ENCODE measurements at regions not wholly inside any gene's neighbourhood (a gene's known extent, or its start where the extent isn't known, plus 50 kb on each side); places are given as distances from the start of the nearest gene placed in this dataset.

DNA sequence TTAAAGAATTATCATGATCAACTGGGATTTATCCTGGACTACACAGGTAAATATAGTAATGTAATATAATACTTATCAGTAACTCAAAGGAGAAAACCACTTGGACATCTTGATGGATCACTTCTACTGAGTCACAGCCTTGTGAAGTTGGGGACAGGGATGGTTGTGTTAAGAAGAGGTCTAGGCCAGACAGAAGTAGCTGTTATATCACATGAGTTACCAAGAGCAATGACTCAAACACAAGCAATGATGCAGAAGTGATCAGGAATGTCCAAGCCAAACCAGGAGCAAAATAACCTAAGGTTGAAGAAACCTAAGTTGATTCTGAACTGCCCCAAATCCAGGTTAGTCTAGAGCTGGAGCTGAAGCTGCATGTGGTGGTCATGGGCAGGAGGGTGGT, 424.5 kb upstream of the DAB1 start:
- DNase-seq: no peak

DNA sequence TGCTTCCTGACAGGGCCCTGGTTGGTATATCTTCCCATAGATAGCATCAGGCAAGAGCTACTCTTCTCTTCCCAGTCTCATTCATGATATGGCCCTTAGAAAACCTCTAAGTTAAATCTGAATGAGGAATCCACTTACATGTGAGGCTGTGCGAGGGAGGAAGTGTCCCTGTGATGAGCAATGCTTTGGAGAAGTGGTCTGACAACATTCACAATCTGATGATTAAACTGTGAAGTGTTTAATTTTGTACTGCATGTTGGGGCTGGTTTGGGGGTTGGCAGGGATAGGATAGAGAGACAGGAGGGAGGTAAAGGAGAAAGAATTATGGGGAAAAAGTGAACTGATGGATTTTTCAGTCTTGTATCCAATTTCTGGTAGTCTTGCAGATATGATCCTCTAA, 421.2 kb upstream of the DAB1 start:
- peak; percentile 15 for DNase-seq

DNA sequence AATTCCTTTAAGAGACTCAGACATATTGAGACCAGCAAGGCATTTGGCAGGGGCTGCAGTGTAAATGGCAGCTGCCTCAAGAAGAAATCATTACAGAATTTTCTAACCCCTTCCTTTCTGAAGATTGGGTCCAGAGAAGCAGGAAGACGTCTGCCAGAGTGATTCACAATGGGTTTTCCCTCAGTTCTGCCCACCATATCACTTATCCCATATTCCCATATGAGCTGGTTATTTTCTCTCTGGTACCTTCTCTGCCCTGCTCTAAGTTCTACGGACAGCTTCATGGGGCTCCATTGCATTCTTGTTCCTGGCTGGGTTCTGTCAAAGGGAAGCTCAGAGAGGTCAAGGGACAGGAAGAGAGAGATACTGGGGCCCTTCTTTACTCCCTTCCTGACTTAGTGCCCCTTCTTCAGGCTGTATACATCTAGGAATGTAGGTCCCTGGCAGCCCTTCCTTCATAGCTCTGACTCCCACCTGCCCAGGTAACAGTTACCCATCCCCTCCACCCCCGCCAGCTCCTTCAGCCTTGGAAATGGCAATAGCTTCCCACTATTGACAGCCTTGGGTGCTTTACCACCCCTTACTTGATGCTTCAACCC, 420.6 kb upstream of the DAB1 start:
- no peak for DNase-seq

- no peak for DNase-seq
Observed at GRCh38 chr1:57843760-57844159, 419.9 kb upstream of the DAB1 start.

DNA sequence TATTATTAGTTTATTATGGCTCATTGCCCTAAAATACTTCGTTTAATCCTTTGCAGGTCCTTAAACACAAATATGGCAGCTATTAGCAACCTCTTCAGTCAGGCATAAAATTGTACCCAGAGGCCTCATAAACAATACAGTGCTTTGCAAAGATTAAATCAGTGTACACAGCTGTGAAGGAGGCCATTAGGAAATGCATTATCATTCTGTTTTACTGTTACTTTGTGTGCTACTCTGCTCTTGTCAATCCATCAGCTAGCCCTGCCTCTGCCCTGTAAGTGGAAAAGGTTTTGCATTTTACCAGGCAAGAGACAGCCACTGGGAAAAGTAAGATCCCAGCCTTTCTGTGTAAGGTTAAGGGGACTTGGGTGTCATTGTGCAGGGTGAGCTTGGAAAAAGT, 415.7 kb upstream of the DAB1 start:
- DNase-seq: peak; percentile 43

DNA sequence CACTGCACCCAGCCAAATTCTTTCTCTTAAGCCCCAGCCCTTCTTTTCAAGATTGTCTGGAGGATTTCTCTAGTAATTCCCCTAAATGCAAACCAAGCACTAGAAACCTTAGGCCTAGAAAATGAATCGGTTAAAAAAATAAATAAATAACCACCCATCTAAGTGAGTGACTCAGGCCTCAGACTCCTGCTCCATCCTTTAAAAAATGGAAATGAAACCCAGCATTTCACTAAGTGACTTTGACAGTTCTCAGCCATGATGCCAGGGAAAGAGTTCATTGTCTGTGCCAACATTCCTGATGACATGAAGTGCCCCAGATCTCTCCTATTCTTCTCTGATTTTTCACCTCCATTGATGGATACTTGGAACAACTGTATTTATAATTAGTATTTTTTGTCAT, 415.2 kb upstream of the DAB1 start:
- no peak for DNase-seq

DNA sequence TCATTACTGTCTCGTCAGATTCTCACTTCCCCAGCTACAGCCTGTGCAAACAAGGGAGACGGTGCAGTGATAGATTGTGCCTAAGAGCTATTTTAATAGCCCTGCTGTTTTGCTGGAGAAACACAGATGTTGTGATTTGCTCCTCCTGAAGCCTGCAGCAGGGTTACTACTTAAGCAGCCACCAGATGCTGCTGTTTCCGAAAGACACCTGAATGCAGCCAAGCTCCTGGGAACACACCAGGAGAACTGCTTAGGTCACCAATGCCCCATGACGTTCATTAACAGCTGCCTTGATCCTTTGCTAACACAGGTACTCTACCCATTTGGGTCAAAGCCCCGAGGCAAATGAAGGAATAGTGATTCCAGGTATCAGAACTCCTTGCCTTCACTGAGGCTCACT, 411.8 kb upstream of the DAB1 start:
- no peak for DNase-seq

DNA sequence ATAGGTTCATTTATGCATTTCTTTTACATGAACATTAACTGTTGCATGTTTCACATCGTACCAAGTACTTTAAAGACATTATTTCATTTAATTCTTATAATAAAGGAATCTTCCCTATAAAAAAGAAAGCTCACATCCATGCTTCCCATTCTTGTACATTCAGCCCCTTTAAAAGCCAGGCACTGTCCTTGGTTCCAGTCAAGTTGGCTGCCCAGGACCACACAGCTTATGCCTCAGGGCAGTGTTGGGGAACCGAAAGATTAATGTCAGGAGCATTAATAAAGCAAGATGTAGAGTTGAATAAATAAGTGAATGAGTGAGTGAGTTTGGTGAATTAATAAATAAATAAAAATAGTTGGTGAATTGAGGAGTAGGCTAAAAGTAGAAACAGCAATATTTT, 409.4 kb upstream of the DAB1 start:
- no peak for DNase-seq

DNA sequence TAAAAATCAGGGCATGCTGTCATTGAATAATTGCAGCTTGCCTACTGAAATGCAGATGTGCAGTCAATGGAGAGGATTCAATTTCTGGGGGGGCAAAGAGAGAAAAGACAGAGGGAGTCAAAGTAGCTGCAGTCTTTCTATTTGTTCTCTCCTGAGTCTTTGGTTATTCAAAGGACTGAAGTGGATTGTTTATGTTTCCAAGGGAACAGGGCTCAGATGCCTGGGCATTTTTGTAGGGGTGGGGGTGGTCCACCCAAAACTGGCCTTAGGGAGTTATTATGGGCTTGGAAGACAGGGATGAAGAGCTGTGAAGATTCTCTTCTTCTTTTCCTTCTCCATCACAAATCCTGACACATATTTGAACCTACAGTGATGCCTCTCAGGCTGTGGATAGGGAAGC, 408.8 kb upstream of the DAB1 start:
- no peak for DNase-seq

- DNase-seq: no peak
Observed at GRCh38 chr1:57831624-57832023, 407.8 kb upstream of the DAB1 start.

- DNase-seq: no peak
Observed at GRCh38 chr1:57826535-57826934, 402.7 kb upstream of the DAB1 start.

- peak; percentile 55 for DNase-seq
Observed at GRCh38 chr1:57824535-57824934, 400.7 kb upstream of the DAB1 start.

DNA sequence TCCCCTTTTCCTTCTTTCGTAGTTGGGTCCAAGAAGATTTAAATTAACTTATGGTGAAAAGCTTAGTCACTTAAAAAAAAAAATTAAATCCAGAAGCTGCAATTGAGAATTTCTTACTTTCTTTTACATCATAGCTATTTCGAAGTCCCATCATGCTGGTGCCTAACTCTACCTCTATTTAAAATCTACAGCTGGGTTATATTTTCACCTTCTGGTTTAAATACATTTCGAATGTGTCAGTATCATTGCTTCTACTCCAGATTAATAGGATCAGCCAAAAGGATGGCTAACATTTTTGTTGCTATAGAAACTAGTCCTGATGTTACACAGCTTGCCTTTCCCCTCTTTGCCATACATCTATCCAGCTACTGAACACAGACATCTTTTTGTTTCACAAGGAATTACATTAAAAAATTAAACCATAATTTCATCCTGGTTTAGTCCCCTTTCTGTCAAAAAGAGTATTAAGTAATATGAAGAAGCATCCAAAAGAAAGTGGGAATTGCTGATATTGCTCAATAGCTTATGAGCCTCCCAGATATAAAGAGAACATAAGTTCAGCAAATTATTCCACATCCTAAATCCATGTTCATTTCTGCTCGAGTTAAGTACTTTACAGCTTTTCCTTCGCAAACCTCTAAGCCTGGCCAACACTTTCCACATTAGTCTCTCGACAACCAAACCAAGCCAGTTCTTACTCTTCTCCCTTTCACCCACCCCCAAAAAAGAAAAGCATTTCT, 396.7 kb upstream of the DAB1 start:
- no peak for DNase-seq

- DNase-seq: no peak
Observed at GRCh38 chr1:57819893-57820292, 396.0 kb upstream of the DAB1 start.

DNA sequence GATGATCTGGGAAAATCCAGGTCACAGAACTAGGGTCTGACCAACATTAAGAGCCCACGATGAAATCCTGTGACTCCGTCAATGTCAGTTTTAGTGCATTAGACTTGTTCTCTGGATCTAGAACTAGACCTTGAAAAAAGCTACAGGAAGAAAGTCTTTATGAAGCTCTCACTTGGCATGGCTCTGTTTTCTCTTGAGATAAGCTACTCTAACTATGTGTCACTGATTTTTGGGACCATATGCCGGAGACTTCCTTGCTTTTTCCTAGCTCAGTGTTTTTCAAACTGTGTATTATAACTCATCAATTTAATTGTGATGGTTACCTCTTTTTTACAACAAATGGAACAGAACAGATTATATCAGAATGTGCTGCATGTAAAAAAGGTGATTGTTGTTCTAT, 379.7 kb upstream of the DAB1 start:
- no peak for DNase-seq

- DNase-seq: no peak
Observed at GRCh38 chr1:57800376-57800775, 376.5 kb upstream of the DAB1 start.

- no peak for DNase-seq
Observed at GRCh38 chr1:57799490-57800115, 375.7 kb upstream of the DAB1 start.

GRCh38 chr1:57798543-57798942, 374.7 kb upstream of the DAB1 start:
- DNase-seq: no peak

- no peak for DNase-seq
Observed at GRCh38 chr1:57797084-57797483, 373.2 kb upstream of the DAB1 start.

DNA sequence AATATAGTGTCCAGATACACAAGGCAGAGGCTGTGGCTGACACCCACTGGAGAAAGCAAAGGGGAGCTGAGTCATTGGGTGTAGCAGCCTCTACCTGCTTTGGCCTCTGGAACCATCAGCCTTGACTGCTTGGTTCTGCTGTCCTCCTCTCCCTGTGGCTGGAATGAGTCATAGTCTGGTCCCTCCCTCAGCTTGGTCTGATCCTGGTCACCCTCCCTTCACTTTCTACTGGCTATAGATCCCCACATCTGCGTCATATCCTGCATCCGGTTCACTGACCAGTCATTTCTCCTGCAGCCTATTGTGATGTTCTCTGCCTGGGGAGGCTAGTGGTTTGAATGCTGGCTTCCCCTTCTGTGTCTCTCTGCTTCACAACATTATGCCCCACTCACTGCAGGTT, 372.8 kb upstream of the DAB1 start:
- no peak for DNase-seq

DNA sequence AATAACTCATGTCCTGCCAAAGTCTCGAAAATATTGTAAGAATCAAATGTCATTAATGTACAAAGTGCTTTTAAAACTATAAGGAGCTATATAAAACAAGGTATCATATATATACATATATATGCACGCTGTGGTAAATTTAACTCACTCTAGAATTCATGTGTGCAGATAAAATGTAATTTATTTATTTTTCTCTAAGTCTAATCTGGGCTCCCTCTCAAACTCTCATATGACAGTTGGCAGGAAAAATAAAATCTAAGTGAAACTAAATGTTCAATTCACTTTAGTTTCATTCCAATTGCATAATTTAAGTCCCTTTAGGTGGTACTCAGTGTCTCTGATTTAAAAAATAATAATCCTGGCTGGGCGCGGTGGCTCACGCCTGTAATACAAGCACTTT, 372.0 kb upstream of the DAB1 start:
- DNase-seq: no peak

DNA sequence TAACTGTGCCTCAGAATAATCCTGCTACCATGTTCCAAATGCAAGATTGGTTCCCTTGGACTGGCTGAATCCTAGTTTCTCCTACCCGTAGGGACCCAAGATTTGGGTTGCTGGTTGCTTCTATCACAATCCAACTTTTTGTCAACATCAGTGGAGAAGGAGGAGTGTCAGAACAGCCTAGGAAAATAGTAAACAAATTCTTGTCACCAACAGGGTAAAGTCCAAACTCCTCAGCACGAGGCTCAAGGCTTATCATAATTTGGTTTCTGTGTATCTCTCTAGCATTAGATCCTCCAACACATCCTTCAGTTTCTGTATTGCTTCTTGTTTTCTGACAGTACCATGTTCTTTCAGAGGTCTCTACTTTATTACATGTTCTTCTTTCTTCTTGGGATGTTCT, 370.2 kb upstream of the DAB1 start:
- no peak for DNase-seq

DNA sequence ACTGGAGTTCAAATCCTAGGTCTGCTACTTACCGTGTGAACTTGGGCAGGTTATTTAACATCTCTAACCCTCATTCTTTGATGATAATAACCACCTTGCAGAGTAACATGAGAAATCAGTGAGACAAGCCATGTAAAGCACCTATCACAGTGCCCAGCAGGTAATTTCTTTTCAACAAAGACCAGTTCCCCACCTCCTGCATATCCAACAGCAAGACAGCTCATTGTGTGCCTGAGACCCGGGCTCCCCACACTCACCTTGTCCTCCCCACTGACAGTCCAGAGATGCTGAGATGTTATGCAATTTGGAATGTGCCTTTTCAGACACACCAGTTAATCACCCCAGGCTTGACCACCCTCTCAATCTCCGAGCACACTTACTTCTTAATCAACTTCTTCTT, 367.6 kb upstream of the DAB1 start:
- no peak for DNase-seq

DNA sequence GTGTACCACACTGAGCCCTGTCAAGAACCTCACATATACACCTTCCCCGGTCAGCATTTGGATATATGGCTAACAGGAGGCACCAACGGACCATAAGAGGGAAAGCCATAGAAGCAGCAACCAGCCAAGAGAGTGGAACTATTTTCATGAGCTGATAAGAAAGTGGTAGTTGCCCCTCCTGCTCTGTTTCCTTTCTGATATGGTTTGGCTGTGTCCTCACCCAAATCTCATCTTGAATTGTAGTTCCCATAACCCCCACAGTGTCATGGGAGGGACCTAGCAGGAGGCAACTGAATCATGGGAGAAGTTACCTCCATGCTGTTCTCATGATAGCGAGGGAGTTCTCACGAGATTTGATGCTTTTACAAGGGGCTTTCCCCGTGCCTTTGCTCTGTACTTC, 366.1 kb upstream of the DAB1 start:
- no peak for DNase-seq

- no peak for DNase-seq
Observed at GRCh38 chr1:57788313-57788712, 364.5 kb upstream of the DAB1 start.
